H1 (cell line): ENCODE measurements at regions not wholly inside any gene's neighbourhood (a gene's known extent, or its start where the extent isn't known, plus 50 kb on each side); places are given as distances from the start of the nearest gene placed in this dataset.

Experiments used
- CTCF ChIA-PET: fragments of 300-600 bp; sonication (Branson Sonifier 250); formaldehyde crosslinking; loops from one replicate; lab custom pipeline; 2021; ENCODE audit not compliant: partially characterized antibody; lab: Charles Lee
- POLR2A ChIA-PET: fragments of 300-600 bp; sonication (Branson Sonifier 250); formaldehyde crosslinking; loops from one replicate; lab custom pipeline; 2021; ENCODE audit warnings: inconsistent platforms; ENCODE audit not compliant: partially characterized antibody; lab: Charles Lee
- DNase-seq, 2 experiments: peaks; one replicate each; pipeline versions ENCODE4 v3.0.0 to v3.0.0-alpha.2; 2010 to 2022; ENCODE audit warnings: low spot score in 2 of 2, low read depth in 1 of 2, mixed read lengths in 1 of 2
- FAIRE-seq: peaks from 2 replicates; lab custom pipeline; 2011; peaks lifted over from hg19 to GRCh38; lab: Jason Lieb, UNC
- H2AFZ ChIP-seq: 2 replicates; pipeline ENCODE4 v1.8.1; 2012; ENCODE audit warnings: low read length, inconsistent platforms
- H2AK5ac ChIP-seq: 2 replicates; pipeline ENCODE4 v1.6.1; 2013; ENCODE audit warnings: low read depth, low read length
- H2BK120ac ChIP-seq: replicated peaks from 2 replicates; pipeline ENCODE3; 2013; ENCODE audit warnings: low read depth, low read length, inconsistent platforms
- H2BK12ac ChIP-seq: 2 replicates; pipeline ENCODE4 v1.6.1; 2013; ENCODE audit warnings: low read depth, low read length
- H2BK15ac ChIP-seq: 2 replicates; pipeline ENCODE4 v1.6.1; 2013; ENCODE audit warnings: low read length
- H2BK20ac ChIP-seq: 2 replicates; pipeline ENCODE4 v1.6.1; 2013; ENCODE audit warnings: low read length
- H2BK5ac ChIP-seq: 2 replicates; pipeline ENCODE4 v1.6.1; 2013; ENCODE audit warnings: low read depth, low read length
- H3K14ac ChIP-seq: 2 replicates; pipeline ENCODE4 v1.6.1; 2013; ENCODE audit warnings: inconsistent platforms; ENCODE audit not compliant: insufficient read length
- H3K18ac ChIP-seq: 2 replicates; pipeline ENCODE4 v1.6.1; 2013; ENCODE audit warnings: low read length; ENCODE audit errors: extremely low read depth
- H3K23ac ChIP-seq: 2 replicates; pipeline ENCODE4 v1.6.1; 2013; ENCODE audit warnings: inconsistent platforms; ENCODE audit not compliant: insufficient read length
- H3K23me2 ChIP-seq: 2 replicates; pipeline ENCODE4 v1.6.1; 2013; ENCODE audit warnings: low read depth, low read length
- H3K27ac ChIP-seq: 2 replicates; pipeline ENCODE4 v1.6.1; 2011; ENCODE audit warnings: low read depth, low read length, inconsistent platforms
- H3K27me3 ChIP-seq, 4 experiments: replicated peaks in 1 of 4; 1 replicate in 1 of 4; 2 replicates in 3 of 4; pipeline versions ENCODE4 v1.6.1 to v1.8.1; 2011 to 2013; ENCODE audit warnings: low read length in 3 of 4, mild to moderate bottlenecking in 3 of 4, inconsistent platforms in 2 of 4, mixed read lengths in 2 of 4, moderate library complexity in 1 of 4; ENCODE audit not compliant: control insufficient read depth in 3 of 4, insufficient read depth in 3 of 4; ENCODE audit errors: extremely low read depth in 1 of 4
- H3K36me3 ChIP-seq, 4 experiments: 2 replicates each; pipeline versions ENCODE4 v1.6.1 to v1.8.1; 2011 to 2013; ENCODE audit warnings: mild to moderate bottlenecking in 4 of 4, low read length in 3 of 4, moderate library complexity in 2 of 4, control low read depth in 1 of 4, inconsistent platforms in 1 of 4; ENCODE audit not compliant: insufficient read depth in 4 of 4, control insufficient read depth in 2 of 4
- H3K4ac ChIP-seq: replicated peaks from 2 replicates; pipeline ENCODE3; 2013; ENCODE audit warnings: low read length, low read depth, mixed read lengths, inconsistent platforms; ENCODE audit not compliant: insufficient read length
- H3K4me1 ChIP-seq, 4 experiments: replicated peaks in 1 of 4; 1 replicate in 1 of 4; 2 replicates in 3 of 4; pipeline versions ENCODE4 v1.6.1 to v1.8.1; 2011 to 2013; ENCODE audit warnings: low read length in 3 of 4, inconsistent platforms in 2 of 4, mixed read lengths in 1 of 4; ENCODE audit not compliant: insufficient read depth in 4 of 4, control insufficient read depth in 3 of 4
- H3K4me2 ChIP-seq, 2 experiments: 2 replicates each; pipeline versions ENCODE4 v1.6.1 to v1.8.1; 2011 to 2013; ENCODE audit warnings: low read depth in 2 of 2, low read length in 2 of 2, control low read depth in 1 of 2, inconsistent platforms in 1 of 2, mild to moderate bottlenecking in 1 of 2; ENCODE audit not compliant: insufficient read depth in 1 of 2
- H3K4me3 ChIP-seq, 4 experiments: fragments of 200-600, 300-600 bp in 1 of 4; sonication (generic), shearing (Covaris generic), sonication (Bioruptor Twin) in 1 of 4; 2 replicates each; pipeline versions ENCODE4 v1.5.1 to v1.8.1; 2011 to 2016; ENCODE audit warnings: low read length in 4 of 4, low read depth in 3 of 4, control low read depth in 2 of 4, inconsistent platforms in 2 of 4, mild to moderate bottlenecking in 2 of 4, mixed read lengths in 1 of 4, moderate library complexity in 1 of 4; ENCODE audit not compliant: insufficient read depth in 2 of 4; ENCODE audit errors: extremely low read depth in 1 of 4
- H3K56ac ChIP-seq: replicated peaks from 2 replicates; pipeline ENCODE3; 2013; ENCODE audit warnings: low read depth, mild to moderate bottlenecking, mixed read lengths, low read length, inconsistent platforms; ENCODE audit not compliant: insufficient read length
- H3K79me1 ChIP-seq: 2 replicates; pipeline ENCODE4 v1.6.1; 2013; ENCODE audit warnings: low read depth, low read length, control low read depth
- H3K79me2 ChIP-seq, 2 experiments: 2 replicates each; pipeline versions ENCODE4 v1.6.1 to v1.8.1; 2012 to 2013; ENCODE audit warnings: low read length in 2 of 2, mild to moderate bottlenecking in 2 of 2, inconsistent platforms in 1 of 2; ENCODE audit not compliant: insufficient read depth in 2 of 2, control insufficient read depth in 1 of 2
- H3K9ac ChIP-seq, 4 experiments: replicated peaks in 1 of 4; 1 replicate in 1 of 4; 2 replicates in 3 of 4; pipeline versions ENCODE4 v1.6.1 to v1.8.1; 2011 to 2013; ENCODE audit warnings: low read depth in 3 of 4, low read length in 3 of 4, control low read depth in 2 of 4, mild to moderate bottlenecking in 2 of 4, moderate library complexity in 2 of 4, inconsistent platforms in 1 of 4; ENCODE audit errors: extremely low read depth in 1 of 4
- H3K9me3 ChIP-seq, 2 experiments: 2 replicates each; pipeline versions ENCODE4 v1.6.1 to v1.8.1; 2012 to 2013; ENCODE audit warnings: mild to moderate bottlenecking in 2 of 2, moderate library complexity in 2 of 2, control low read depth in 1 of 2, inconsistent platforms in 1 of 2, low read depth in 1 of 2, low read length in 1 of 2, mixed read lengths in 1 of 2; ENCODE audit not compliant: insufficient read depth in 2 of 2
- H4K20me1 ChIP-seq, 2 experiments: replicated peaks in 1 of 2; 2 replicates each; pipeline versions ENCODE3 to v1.8.1; 2011 to 2013; ENCODE audit warnings: inconsistent platforms in 2 of 2, low read length in 2 of 2, mild to moderate bottlenecking in 1 of 2; ENCODE audit not compliant: insufficient read depth in 2 of 2, control insufficient read depth in 1 of 2
- H4K5ac ChIP-seq: 2 replicates; pipeline ENCODE4 v1.6.1; 2013; ENCODE audit warnings: low read length, low read depth, mixed read lengths, inconsistent platforms; ENCODE audit not compliant: insufficient read length
- H4K8ac ChIP-seq: 2 replicates; pipeline ENCODE4 v1.8.0; 2013; ENCODE audit warnings: mild to moderate bottlenecking, moderate library complexity, low read length, inconsistent platforms; ENCODE audit not compliant: insufficient read depth; ENCODE audit errors: extremely low read depth
- H4K91ac ChIP-seq: replicated peaks from 2 replicates; pipeline ENCODE3; 2013; ENCODE audit warnings: low read length, mixed read lengths, inconsistent platforms; ENCODE audit not compliant: insufficient read length
- HDAC2 ChIP-seq, 2 experiments: fragments of 300-600 bp in 1 of 2; sonication (generic) in 1 of 2; IDR thresholded peaks; 2 replicates each; pipeline ENCODE4 v1.6.1; 2011 to 2012; ENCODE audit warnings: low read depth in 2 of 2, low read length in 2 of 2, mild to moderate bottlenecking in 2 of 2, moderate library complexity in 2 of 2, borderline replicate concordance in 1 of 2, inconsistent platforms in 1 of 2
- KDM1A ChIP-seq: fragments of 200-600, 300-600 bp; sonication (generic); IDR thresholded peaks from 2 replicates; pipeline ENCODE4 v1.7.1; 2016; ENCODE audit warnings: mild to moderate bottlenecking, low read length, borderline replicate concordance
- NANOG ChIP-seq: IDR thresholded peaks from 2 replicates; pipeline ENCODE4 v1.6.1; 2011; ENCODE audit warnings: low read length, low read depth, mild to moderate bottlenecking, inconsistent platforms; ENCODE audit not compliant: insufficient read depth, poor library complexity, severe bottlenecking
- PHF8 ChIP-seq: fragments of 200-600 bp; sonication (generic); conservative IDR thresholded peaks from 2 replicates; pipeline ENCODE4 v1.7.1; 2012; ENCODE audit warnings: low read depth, mild to moderate bottlenecking, inconsistent platforms, low read length, moderate library complexity
- SP2 ChIP-seq: IDR thresholded peaks from 2 replicates; pipeline ENCODE4 v1.6.1; 2012; ENCODE audit warnings: mild to moderate bottlenecking, low read length, inconsistent platforms
- SUZ12 ChIP-seq: fragments of 200-600 bp; sonication (generic); IDR thresholded peaks from 2 replicates; pipeline ENCODE4 v1.6.1; 2012; ENCODE audit warnings: mild to moderate bottlenecking, inconsistent platforms, low read length, moderate library complexity, mixed read lengths
- WGBS, 2 experiments: shearing (Covaris generic) in 1 of 2; methylation state at CpG; one replicate each; pipeline versions ENCODE4 v1.1.6 to v1.1.7; 2013 to 2015; ENCODE audit warnings: low lambda C conversion rate in 2 of 2, mixed read lengths in 2 of 2, inconsistent platforms in 1 of 2, low coverage in 1 of 2, missing lambda C conversion rate in 1 of 2; ENCODE audit not compliant: insufficient replicate concordance in 2 of 2, insufficient coverage in 1 of 2, insufficient read length in 1 of 2; ENCODE audit errors: extremely low coverage in 1 of 2, missing lambda C conversion rate in 1 of 2; 5-methylcytosine and 5-hydroxymethylcytosine counted together

GRCh38 chr4:23458054-23458453 lies 431.8 kb downstream of the PPARGC1A start:
- TF ChIP-seq SP2 (no peak), KDM1A (no peak), NANOG (no peak), HDAC2 (IDR thresholded peaks at IDR 0.05; ENCODE audit: borderline replicate concordance in 1 of 2, low read depth in 2 of 2, low read length in 2 of 2) (no peak), SUZ12 (no peak), PHF8 (no peak)
- Histone ChIP-seq H3K9ac (no peak overlapping the region), H3K36me3 (no peaks in the 10 kb centered on the region), H3K4ac (no peak overlapping the region), H2BK120ac (no peak overlapping the region), H3K23me2 (no peaks in the 10 kb centered on the region), H3K56ac (no peak overlapping the region), H3K79me1 (no peaks in the 10 kb centered on the region), H3K23ac (no peak overlapping the region), H4K5ac (no peak overlapping the region), H3K79me2 (no peaks in the 10 kb centered on the region), H2AK5ac (no peak overlapping the region), H3K18ac (no peak overlapping the region), H4K20me1 (no peaks in the 10 kb centered on the region), H2BK20ac (no peak overlapping the region), H2BK12ac (no peak overlapping the region), H4K8ac (no peak overlapping the region), H2AFZ (no peak overlapping the region), H3K27me3 (no peaks in the 10 kb centered on the region), H4K91ac (no peak overlapping the region), H3K4me2 (no peak overlapping the region), H2BK5ac (no peak overlapping the region), H3K9me3 (no peaks in the 10 kb centered on the region), H3K14ac (no peak overlapping the region), H3K4me1 (peaks cover 0 to 10% (median 2%) of the 10 kb centered on the region in 4 experiments; a peak in 4 of 7 replicates), H2BK15ac (no peak overlapping the region), H3K4me3 (no peak overlapping the region), H3K27ac (no peak overlapping the region)
- POLR2A ChIA-PET: no interaction called here
- FAIRE-seq (no peak), DNase-seq (no peak)
- 87% methylated on average over 1 of the region's 1 CpG; no CpG with 5 or more reads in 1 of the 2 experiments for WGBS, 2 experiments
- CTCF ChIA-PET: interaction anchor here (0.9 to 1.3 kb wide), 5 partner anchors 21 to 574 kb away, joined by 3 to 4 read pairs (median 3); no protein-coding TSS in a partner anchor
